Neural cell (in vitro differentiated cells): ENCODE measurements at regions not wholly inside any gene's neighbourhood (a gene's known extent, or its start where the extent isn't known, plus 50 kb on each side); places are given as distances from the start of the nearest gene placed in this dataset.

Experiments
- H2AFZ ChIP-seq: fragments of 200-600, 300-800 bp; sonication (generic), shearing (Covaris generic); 2 replicates; pipeline ENCODE4 v1.6.0; 2014; ENCODE audit warnings: low read depth, mild to moderate bottlenecking, antibody characterized with exemption, low read length, moderate library complexity
- H3F3A ChIP-seq: fragments of 200-600 bp; shearing (Covaris generic); 2 replicates; pipeline ENCODE4 v1.6.1; 2016; ENCODE audit warnings: mild to moderate bottlenecking, moderate library complexity, mixed read lengths, antibody characterized with exemption, low read length; ENCODE audit not compliant: insufficient read depth, poor library complexity, severe bottlenecking
- H3K27ac ChIP-seq: fragments of 200-600, 300-800 bp; sonication (generic), shearing (Covaris generic); 2 replicates; pipeline ENCODE4 v1.5.1; 2014; ENCODE audit warnings: mild to moderate bottlenecking, low read length, moderate library complexity
- H3K27me3 ChIP-seq: fragments of 300-800, 200-600 bp; sonication (generic), shearing (Covaris generic); 2 replicates; pipeline ENCODE4 v1.6.0; 2014; ENCODE audit warnings: mild to moderate bottlenecking, low read depth, low read length, moderate library complexity; ENCODE audit not compliant: insufficient read depth
- H3K36me3 ChIP-seq: fragments of 300-800, 200-600 bp; sonication (generic), shearing (Covaris generic); 2 replicates; pipeline ENCODE4 v1.5.1; 2014; ENCODE audit warnings: mild to moderate bottlenecking, antibody characterized with exemption, low read length, moderate library complexity; ENCODE audit not compliant: insufficient read depth
- H3K4me2 ChIP-seq: fragments of 300-800, 200-600 bp; sonication (generic), shearing (Covaris generic); 2 replicates; pipeline ENCODE4 v1.6.0; 2014; ENCODE audit warnings: mild to moderate bottlenecking, low read length
- H3K4me3 ChIP-seq: fragments of 300-800, 200-600 bp; sonication (generic), shearing (Covaris generic); 2 replicates; pipeline ENCODE4 v1.5.1; 2014; ENCODE audit warnings: mild to moderate bottlenecking, low read length, moderate library complexity
- H3K79me2 ChIP-seq: fragments of 200-600 bp; shearing (Covaris generic); replicated peaks from 2 replicates; pipeline ENCODE4 v1.6.0; 2014; ENCODE audit warnings: mild to moderate bottlenecking, low read length, moderate library complexity; ENCODE audit not compliant: insufficient read depth
- H3K9ac ChIP-seq: fragments of 300-800, 200-600 bp; sonication (generic), shearing (Covaris generic); 2 replicates; pipeline ENCODE4 v1.6.1; 2016; ENCODE audit warnings: mild to moderate bottlenecking, low read length, mixed read lengths
- H3K9me2 ChIP-seq: fragments of 200-600 bp; shearing (Covaris generic); 2 replicates; pipeline ENCODE4 v1.6.1; 2016; ENCODE audit warnings: mild to moderate bottlenecking, low read length, mixed read lengths; ENCODE audit not compliant: insufficient read depth
- H3K9me3 ChIP-seq: fragments of 200-600, 300-800 bp; sonication (generic), shearing (Covaris generic); 2 replicates; pipeline ENCODE4 v1.6.1; 2016; ENCODE audit warnings: mild to moderate bottlenecking, mixed run types, low read length, moderate library complexity, mixed read lengths
- H4K20me1 ChIP-seq: fragments of 200-600 bp; shearing (Covaris generic); 2 replicates; pipeline ENCODE4 v1.6.1; 2016; ENCODE audit warnings: mild to moderate bottlenecking, mixed run types; ENCODE audit not compliant: insufficient read depth
- CTCF ChIP-seq: fragments of 450-650 bp; IDR thresholded peaks from 2 replicates; pipeline ENCODE4 v1.5.1; 2014; ENCODE audit warnings: antibody characterized with exemption, mild to moderate bottlenecking, moderate library complexity; ENCODE audit not compliant: poor library complexity, severe bottlenecking
- EP300 ChIP-seq: fragments of 450-650 bp; conservative IDR thresholded peaks from 2 replicates; pipeline ENCODE4 v1.6.1; 2014; ENCODE audit warnings: antibody characterized with exemption, mild to moderate bottlenecking, moderate library complexity; ENCODE audit not compliant: poor library complexity, severe bottlenecking
- EZH2 ChIP-seq: fragments of 200-600, 300-800 bp; shearing (Covaris generic), sonication (generic); IDR thresholded peaks from 2 replicates; pipeline ENCODE4 v1.6.1; 2014; ENCODE audit warnings: antibody characterized with exemption, low read length, borderline replicate concordance, mild to moderate bottlenecking; ENCODE audit not compliant: insufficient read depth, poor library complexity, severe bottlenecking
- MXI1 ChIP-seq: fragments of 450-650 bp; conservative IDR thresholded peaks from 2 replicates; pipeline ENCODE4 v1.6.1; 2014; ENCODE audit warnings: antibody characterized with exemption, mild to moderate bottlenecking; ENCODE audit not compliant: poor library complexity, severe bottlenecking
- POLR2AphosphoS5 ChIP-seq: IDR thresholded peaks from 2 replicates; pipeline ENCODE4 v1.6.1; 2012
- RAD21 ChIP-seq: fragments of 450-650 bp; conservative IDR thresholded peaks from 2 replicates; pipeline ENCODE4 v1.6.1; 2014; ENCODE audit warnings: antibody characterized with exemption, mild to moderate bottlenecking, moderate library complexity
- REST ChIP-seq: IDR thresholded peaks from 2 replicates; pipeline ENCODE4 v1.6.1; 2012; ENCODE audit warnings: borderline replicate concordance
- SMC3 ChIP-seq: fragments of 450-650 bp; conservative IDR thresholded peaks from 2 replicates; pipeline ENCODE4 v1.6.1; 2014; ENCODE audit warnings: antibody characterized with exemption, mild to moderate bottlenecking, moderate library complexity; ENCODE audit not compliant: poor library complexity
- TAF1 ChIP-seq: IDR thresholded peaks from 2 replicates; pipeline ENCODE4 v1.6.1; 2012; ENCODE audit warnings: low read depth

DNA sequence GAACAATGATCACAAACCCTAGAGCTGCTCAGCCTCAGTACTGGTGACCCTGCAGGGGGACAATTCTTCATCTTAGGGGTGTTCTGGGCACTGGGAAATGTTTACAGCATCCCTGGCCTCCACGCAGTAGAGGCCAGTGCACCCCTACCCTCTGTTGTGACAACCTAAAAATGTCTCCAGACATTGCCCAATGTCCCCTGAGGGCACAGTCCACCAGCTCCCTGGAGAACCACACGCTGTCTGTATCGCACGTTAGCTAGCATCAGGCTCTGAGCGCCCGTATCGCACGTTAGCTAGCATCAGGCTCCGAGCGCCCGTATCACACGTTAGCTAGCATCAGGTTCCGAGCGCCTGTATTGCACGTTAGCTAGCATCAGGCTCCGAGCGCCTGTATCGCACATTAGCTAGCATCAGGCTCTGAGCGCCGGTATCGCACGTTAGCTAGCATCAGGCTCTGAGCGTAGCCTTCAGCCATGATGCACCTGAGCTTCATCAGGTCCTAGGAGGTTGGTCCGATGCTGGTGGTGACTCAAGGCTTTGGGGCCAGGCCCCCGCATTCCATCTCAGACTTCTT, 111.1 kb upstream of the ANO1 start:
- H3K9ac ChIP-seq: no peak overlapping the region
- H3K79me2 ChIP-seq: no peaks in the 10 kb centered on the region
- H4K20me1 ChIP-seq: no peaks in the 10 kb centered on the region
- TF ChIP-seq MXI1 (no peak), TAF1 (no peak), EP300 (no peak), SMC3 (no peak), POLR2AphosphoS5 (no peak), EZH2 (no peak), REST (no peak), CTCF (no peak), RAD21 (no peak)
- no peaks in the 10 kb centered on the region for H3K36me3 ChIP-seq
- H3K27ac ChIP-seq: no peak overlapping the region
- H3K9me3 ChIP-seq: no peaks in the 10 kb centered on the region
- H3F3A ChIP-seq: no peaks in the 10 kb centered on the region
- no peaks in the 10 kb centered on the region for H3K27me3 ChIP-seq
- no peak overlapping the region for H2AFZ ChIP-seq
- no peaks in the 10 kb centered on the region for H3K9me2 ChIP-seq
- no peak overlapping the region for H3K4me3 ChIP-seq
- H3K4me2 ChIP-seq: no peak overlapping the region

DNA sequence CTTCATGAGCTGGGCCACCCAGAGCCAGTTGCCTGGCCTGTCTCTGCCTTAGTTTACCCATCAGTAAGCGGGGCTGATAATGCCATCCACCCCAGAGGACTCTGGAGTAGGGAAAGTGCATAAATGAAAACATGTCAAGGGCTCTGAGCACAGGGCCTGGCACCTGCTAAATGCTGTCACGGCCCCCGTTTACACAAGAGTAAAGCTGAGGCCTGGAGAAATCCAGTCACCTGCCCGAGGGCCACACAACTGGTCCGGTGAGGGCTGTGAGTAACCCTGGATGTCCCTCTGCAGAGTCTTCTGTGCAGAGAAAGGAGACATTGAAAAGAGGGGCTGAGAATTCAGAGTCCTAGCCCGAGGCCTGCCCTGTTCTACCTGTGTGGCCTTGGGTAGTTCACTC, 110.6 kb upstream of the ANO1 start:
- TF ChIP-seq RAD21 (no peak), POLR2AphosphoS5 (no peak), CTCF (no peak), SMC3 (no peak), EZH2 (no peak), MXI1 (no peak), TAF1 (no peak), REST (no peak), EP300 (no peak)
- H3K36me3 ChIP-seq: no peaks in the 10 kb centered on the region
- H4K20me1 ChIP-seq: no peaks in the 10 kb centered on the region
- no peak overlapping the region for H2AFZ ChIP-seq
- H3K79me2 ChIP-seq: no peaks in the 10 kb centered on the region
- no peak overlapping the region for H3K27ac ChIP-seq
- no peaks in the 10 kb centered on the region for H3F3A ChIP-seq
- no peak overlapping the region for H3K4me2 ChIP-seq
- no peaks in the 10 kb centered on the region for H3K9me3 ChIP-seq
- no peaks in the 10 kb centered on the region for H3K27me3 ChIP-seq
- H3K4me3 ChIP-seq: no peak overlapping the region
- no peak overlapping the region for H3K9ac ChIP-seq
- H3K9me2 ChIP-seq: no peaks in the 10 kb centered on the region
